ENCODE measurements at regions not wholly inside any gene's neighbourhood (a gene's known extent, or its start where the extent isn't known, plus 50 kb on each side); places are given as distances from the start of the nearest gene placed in this dataset.

DNA sequence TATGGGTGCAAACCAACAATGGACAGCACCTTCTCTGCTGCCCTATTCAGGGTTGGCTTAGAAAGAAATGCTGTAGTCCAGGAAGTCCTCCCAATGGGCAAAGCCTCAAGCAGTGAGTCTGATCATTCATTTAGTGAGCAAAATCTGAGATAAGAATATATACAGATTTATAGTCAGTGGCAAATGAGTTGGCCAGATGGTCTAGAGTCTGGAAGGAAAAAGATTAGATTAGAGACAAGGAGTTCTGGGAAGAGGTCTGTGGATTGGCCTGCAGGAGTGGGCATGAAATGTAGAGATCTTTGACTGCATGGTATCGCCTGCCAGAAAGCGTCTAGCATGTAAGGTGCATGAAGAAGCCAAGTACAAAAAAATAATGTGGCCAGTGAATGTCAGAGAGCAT is 201.9 kb upstream of the PTER start:
- ChIA-PET SMC1A (ENCODE audit: uncharacterized antibody, unreplicated experiment) (no interaction called here), CTCF (interaction anchor here (0.6 kb wide), 1 partner anchor 42 kb away, joined by 3 read pairs; no protein-coding TSS in a partner anchor), RAD21 (ENCODE audit: unreplicated experiment) (no interaction called here), POLR2A (no interaction called here)
- ATAC-seq (no peak), DNase-seq (ENCODE audit: low read depth, low spot score) (no peak), FAIRE-seq (no peak)
- Histone ChIP-seq H3K4me2 (ENCODE audit: control insufficient read depth, insufficient read depth) (no peak overlapping the region), H3K9ac (ENCODE audit: control insufficient read depth, insufficient read depth, low read length) (no peak overlapping the region), H3K27ac (ENCODE audit: control insufficient read depth, insufficient read depth) (no peak overlapping the region), H3K9me3 (replicated peaks; ENCODE audit: control insufficient read depth, insufficient read depth, low read length) (no peaks in the 10 kb centered on the region), H4K20me1 (ENCODE audit: control insufficient read depth, insufficient read depth) (no peaks in the 10 kb centered on the region), H3K36me3 (ENCODE audit: control insufficient read depth in 2 of 2, insufficient read depth in 2 of 2, low read length in 1 of 2) (no peaks in the 10 kb centered on the region), H3K4me3 (no peak overlapping the region), H3K27me3 (replicated peaks in 1 of 2; ENCODE audit: control insufficient read depth in 2 of 2, insufficient read depth in 2 of 2, low read length in 1 of 2) (no peaks in the 10 kb centered on the region), H3K4me1 (ENCODE audit: control insufficient read depth, insufficient read depth, low read length) (no peaks in the 10 kb centered on the region), H2AFZ (ENCODE audit: control insufficient read depth, low read depth, low read length) (no peak overlapping the region), H3K79me2 (ENCODE audit: control insufficient read depth, insufficient read depth, low read length) (no peaks in the 10 kb centered on the region)
- intact Hi-C loops (cut with micrococcal nuclease; ENCODE audit: unreplicated experiment): no loop called here
- in situ Hi-C loops (cut with MboI): no loop called here
- TF ChIP-seq CREB1 (IDR thresholded peaks at IDR 0.05; ENCODE audit: low read depth) (no peak), IRF4 (IDR thresholded peaks at IDR 0.05; ENCODE audit: low read depth, low read length) (no peak)
- TF ChIP-seq, protein P1, sequence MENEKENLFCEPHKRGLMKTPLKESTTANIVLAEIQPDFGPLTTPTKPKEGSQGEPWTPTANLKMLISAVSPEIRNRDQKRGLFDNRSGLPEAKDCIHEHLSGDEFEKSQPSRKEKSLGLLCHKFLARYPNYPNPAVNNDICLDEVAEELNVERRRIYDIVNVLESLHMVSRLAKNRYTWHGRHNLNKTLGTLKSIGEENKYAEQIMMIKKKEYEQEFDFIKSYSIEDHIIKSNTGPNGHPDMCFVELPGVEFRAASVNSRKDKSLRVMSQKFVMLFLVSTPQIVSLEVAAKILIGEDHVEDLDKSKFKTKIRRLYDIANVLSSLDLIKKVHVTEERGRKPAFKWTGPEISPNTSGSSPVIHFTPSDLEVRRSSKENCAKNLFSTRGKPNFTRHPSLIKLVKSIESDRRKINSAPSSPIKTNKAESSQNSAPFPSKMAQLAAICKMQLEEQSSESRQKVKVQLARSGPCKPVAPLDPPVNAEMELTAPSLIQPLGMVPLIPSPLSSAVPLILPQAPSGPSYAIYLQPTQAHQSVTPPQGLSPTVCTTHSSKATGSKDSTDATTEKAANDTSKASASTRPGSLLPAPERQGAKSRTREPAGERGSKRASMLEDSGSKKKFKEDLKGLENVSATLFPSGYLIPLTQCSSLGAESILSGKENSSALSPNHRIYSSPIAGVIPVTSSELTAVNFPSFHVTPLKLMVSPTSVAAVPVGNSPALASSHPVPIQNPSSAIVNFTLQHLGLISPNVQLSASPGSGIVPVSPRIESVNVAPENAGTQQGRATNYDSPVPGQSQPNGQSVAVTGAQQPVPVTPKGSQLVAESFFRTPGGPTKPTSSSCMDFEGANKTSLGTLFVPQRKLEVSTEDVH (IDR thresholded peaks at IDR 0.05; ENCODE audit: low read depth, partially characterized antibody): no peak
- whole genome bisulfite sequencing (ENCODE audit: insufficient coverage, insufficient replicate concordance, low lambda C conversion rate, missing lambda C conversion rate): 0% methylated on average over 2 of the region's 2 CpGs
- BruUV-seq (replicated peaks): no TSS peak

DNA sequence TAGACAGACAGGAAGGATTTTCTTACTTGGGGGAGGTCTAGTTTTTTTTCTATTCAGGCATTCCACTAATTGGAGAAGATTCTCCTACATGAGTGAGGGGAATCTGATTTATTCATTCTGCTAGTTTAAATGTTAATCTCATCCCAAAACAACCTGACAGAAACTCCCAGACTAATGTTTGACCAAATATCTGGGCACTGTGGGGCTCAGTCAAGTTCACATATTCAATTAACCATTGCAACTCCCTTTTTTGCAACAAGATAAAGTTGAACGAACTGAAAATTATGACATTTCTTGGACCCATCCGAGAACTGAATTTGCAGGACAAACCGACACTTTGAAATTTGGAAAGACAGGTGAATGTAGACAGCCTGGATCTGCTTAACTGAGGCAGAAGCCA is 194.4 kb upstream of the PTER start:
- ChIA-PET CTCF (interaction anchor here (0.7 kb wide), 1 partner anchor 967 kb away, joined by 3 read pairs; no protein-coding TSS in a partner anchor), SMC1A (ENCODE audit: uncharacterized antibody, unreplicated experiment) (no interaction called here), POLR2A (no interaction called here), RAD21 (ENCODE audit: unreplicated experiment) (no interaction called here)
- H3K4me2 ChIP-seq (ENCODE audit: control insufficient read depth, insufficient read depth): no peak overlapping the region
- DNase-seq (ENCODE audit: low read depth, low spot score) (no peak), FAIRE-seq (no peak), ATAC-seq (no peak)
- TF ChIP-seq ESRRA (IDR thresholded peaks at IDR 0.05; ENCODE audit: low read length): no peak
- no peak for TF ChIP-seq SUPT20H (IDR thresholded peaks at IDR 0.05; ENCODE audit: borderline replicate concordance, control insufficient read depth, low read depth, low read length)
- no peaks in the 10 kb centered on the region for H3K4me1 ChIP-seq (ENCODE audit: control insufficient read depth, insufficient read depth, low read length)
- no peaks in the 10 kb centered on the region for H3K79me2 ChIP-seq (ENCODE audit: control insufficient read depth, insufficient read depth, low read length)
- no peak overlapping the region for H3K4me3 ChIP-seq
- no peaks in the 10 kb centered on the region for H3K27me3 ChIP-seq (replicated peaks in 1 of 2; ENCODE audit: control insufficient read depth in 2 of 2, insufficient read depth in 2 of 2, low read length in 1 of 2)
- H3K36me3 ChIP-seq (ENCODE audit: control insufficient read depth in 2 of 2, insufficient read depth in 2 of 2, low read length in 1 of 2): no peaks in the 10 kb centered on the region
- no TSS peak for BruUV-seq (replicated peaks)
- H2AFZ ChIP-seq (ENCODE audit: control insufficient read depth, low read depth, low read length): no peak overlapping the region
- H3K27ac ChIP-seq (ENCODE audit: control insufficient read depth, insufficient read depth): no peak overlapping the region
- 65% methylated on average over 3 of the region's 3 CpGs for WGBS (ENCODE audit: insufficient coverage, insufficient replicate concordance, low lambda C conversion rate, missing lambda C conversion rate)
- no peaks in the 10 kb centered on the region for H3K9me3 ChIP-seq (replicated peaks; ENCODE audit: control insufficient read depth, insufficient read depth, low read length)
- intact Hi-C loops (cut with micrococcal nuclease; ENCODE audit: unreplicated experiment) (no loop called here), in situ Hi-C loops (cut with MboI) (no loop called here)
- H3K9ac ChIP-seq (ENCODE audit: control insufficient read depth, insufficient read depth, low read length): no peak overlapping the region
- H4K20me1 ChIP-seq (ENCODE audit: control insufficient read depth, insufficient read depth): no peaks in the 10 kb centered on the region

Measured in GM12878 (cell line).